Peyer's patch (tissue), 4 donors: ENCODE measurements at regions not wholly inside any gene's neighbourhood (a gene's known extent, or its start where the extent isn't known, plus 50 kb on each side); places are given as distances from the start of the nearest gene placed in this dataset.

ENCODE experiments used
- DNase-seq, 3 donors: peaks; one replicate each; pipeline ENCODE4 v3.0.0-alpha.2; 2017 to 2019
- H3K27ac ChIP-seq, 4 donors: fragments of 200-600 bp; sonication (generic); one replicate each; pipeline ENCODE4 v1.5.1; 2016 to 2019
- H3K27me3 ChIP-seq, 2 donors: fragments of 200-600 bp; sonication (generic); one replicate each; pipeline ENCODE4 v1.5.1; 2019
- H3K36me3 ChIP-seq, 3 donors: fragments of 200-600 bp; sonication (generic); one replicate each; pipeline ENCODE4 v1.5.1; 2016 to 2019
- H3K4me1 ChIP-seq, 4 donors: fragments of 200-600 bp; sonication (generic); one replicate each; pipeline ENCODE4 v1.5.1; 2016 to 2019
- H3K4me3 ChIP-seq, 4 donors: fragments of 200-600 bp; sonication (generic); 1 replicate in 3 of 4; 2 replicates in 1 of 4; pipeline ENCODE4 v1.5.1; 2016 to 2019; ENCODE audit warnings: mild to moderate bottlenecking in 1 of 4
- H3K9me3 ChIP-seq, 4 donors: fragments of 200-600 bp; sonication (generic); one replicate each; pipeline ENCODE4 v1.5.1; 2016 to 2019; ENCODE audit warnings: mild to moderate bottlenecking in 1 of 4
- POLR2A ChIP-seq, 2 donors: fragments of 450-650 bp; IDR thresholded peaks; one replicate each; pipeline ENCODE4 v1.5.1; 2017; ENCODE audit warnings: antibody characterized with exemption in 2 of 2, mild to moderate bottlenecking in 2 of 2, moderate library complexity in 2 of 2
- TF ChIP-seq, protein P1 (sequence below), 6 experiments: fragments of 450-650 bp in 4 of 6; fragments of 200-600 bp in 2 of 6; sonication (generic) in 1 of 6; IDR thresholded peaks; one replicate each; pipeline ENCODE4 v1.5.1; 2017 to 2019; ENCODE audit warnings: antibody characterized with exemption in 6 of 6, mild to moderate bottlenecking in 3 of 6, moderate library complexity in 1 of 6

DNA sequence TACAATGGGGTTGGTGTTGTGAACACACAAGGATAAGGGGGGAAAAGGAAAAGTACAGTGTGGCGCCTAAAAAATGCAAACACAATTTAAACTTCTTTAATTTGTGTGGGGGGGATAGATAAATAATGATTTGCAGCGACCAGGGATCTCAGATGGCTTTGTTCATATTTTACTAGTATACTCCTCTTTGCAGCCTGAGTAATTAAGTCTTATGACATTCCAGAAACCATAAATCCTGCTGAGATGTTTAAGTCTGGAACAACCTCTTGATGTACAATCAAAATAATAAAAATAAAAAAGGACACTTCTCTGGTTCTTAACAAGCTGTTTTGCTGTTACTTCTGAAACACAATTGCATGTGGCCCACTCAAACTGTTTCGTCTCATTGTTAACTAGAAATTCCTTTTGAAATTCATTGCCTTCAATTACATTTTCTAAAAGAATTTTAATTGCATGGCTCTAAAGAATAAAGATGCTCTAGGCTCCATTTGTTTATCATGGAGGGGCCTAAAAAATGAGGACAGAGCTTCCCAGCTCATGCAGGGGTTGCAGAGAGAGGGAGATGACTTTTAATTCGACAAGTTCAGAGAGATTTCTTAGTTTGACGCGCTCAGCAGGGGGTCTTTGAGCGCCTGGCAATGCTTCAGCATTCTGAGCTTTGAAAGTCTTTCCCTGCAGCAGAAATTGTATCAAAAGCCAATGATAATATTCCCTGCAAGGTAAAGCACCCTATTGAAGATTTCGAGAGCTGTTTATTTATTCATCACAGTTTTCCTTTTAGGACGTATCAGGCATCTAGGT is 892.4 kb upstream of the TENM3 start:
- TF ChIP-seq POLR2A (IDR thresholded peaks at IDR 0.05) = no peak
- TF ChIP-seq, protein P1, sequence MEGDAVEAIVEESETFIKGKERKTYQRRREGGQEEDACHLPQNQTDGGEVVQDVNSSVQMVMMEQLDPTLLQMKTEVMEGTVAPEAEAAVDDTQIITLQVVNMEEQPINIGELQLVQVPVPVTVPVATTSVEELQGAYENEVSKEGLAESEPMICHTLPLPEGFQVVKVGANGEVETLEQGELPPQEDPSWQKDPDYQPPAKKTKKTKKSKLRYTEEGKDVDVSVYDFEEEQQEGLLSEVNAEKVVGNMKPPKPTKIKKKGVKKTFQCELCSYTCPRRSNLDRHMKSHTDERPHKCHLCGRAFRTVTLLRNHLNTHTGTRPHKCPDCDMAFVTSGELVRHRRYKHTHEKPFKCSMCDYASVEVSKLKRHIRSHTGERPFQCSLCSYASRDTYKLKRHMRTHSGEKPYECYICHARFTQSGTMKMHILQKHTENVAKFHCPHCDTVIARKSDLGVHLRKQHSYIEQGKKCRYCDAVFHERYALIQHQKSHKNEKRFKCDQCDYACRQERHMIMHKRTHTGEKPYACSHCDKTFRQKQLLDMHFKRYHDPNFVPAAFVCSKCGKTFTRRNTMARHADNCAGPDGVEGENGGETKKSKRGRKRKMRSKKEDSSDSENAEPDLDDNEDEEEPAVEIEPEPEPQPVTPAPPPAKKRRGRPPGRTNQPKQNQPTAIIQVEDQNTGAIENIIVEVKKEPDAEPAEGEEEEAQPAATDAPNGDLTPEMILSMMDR (IDR thresholded peaks at IDR 0.05) = no peak
- no peak for DNase-seq
- Histone ChIP-seq H3K4me1 (no peaks in the 10 kb centered on the region), H3K27ac (no peak overlapping the region), H3K4me3 (no peak overlapping the region), H3K9me3 (no peaks in the 10 kb centered on the region), H3K27me3 (no peaks in the 10 kb centered on the region), H3K36me3 (no peaks in the 10 kb centered on the region)

DNA sequence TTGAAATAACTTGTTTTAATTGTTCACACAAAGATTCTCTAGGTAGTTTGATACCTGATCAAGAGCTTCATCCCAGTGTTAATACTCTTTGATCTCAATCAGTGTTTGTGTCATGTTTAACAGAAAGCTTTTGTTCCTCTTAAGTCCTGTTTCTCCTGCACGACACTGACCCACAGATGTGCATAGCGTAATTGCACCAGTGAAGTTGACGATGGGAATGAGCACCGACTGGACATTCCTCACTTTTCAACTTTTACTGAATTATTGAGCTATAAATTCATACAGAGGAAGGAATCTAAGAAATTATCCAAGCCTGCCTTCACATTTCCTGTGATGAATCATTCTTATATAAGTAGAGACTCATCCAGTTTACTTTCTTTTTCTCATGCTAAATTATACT is 878.7 kb upstream of the TENM3 start:
- no peaks in the 10 kb centered on the region for H3K4me1 ChIP-seq
- no peak for DNase-seq
- no peaks in the 10 kb centered on the region for H3K27me3 ChIP-seq
- TF ChIP-seq, protein P1 (IDR thresholded peaks at IDR 0.05) = no peak
- TF ChIP-seq POLR2A (IDR thresholded peaks at IDR 0.05) = no peak
- no peak overlapping the region for H3K27ac ChIP-seq
- no peaks in the 10 kb centered on the region for H3K36me3 ChIP-seq
- H3K4me3 ChIP-seq = no peak overlapping the region
- no peaks in the 10 kb centered on the region for H3K9me3 ChIP-seq

DNA sequence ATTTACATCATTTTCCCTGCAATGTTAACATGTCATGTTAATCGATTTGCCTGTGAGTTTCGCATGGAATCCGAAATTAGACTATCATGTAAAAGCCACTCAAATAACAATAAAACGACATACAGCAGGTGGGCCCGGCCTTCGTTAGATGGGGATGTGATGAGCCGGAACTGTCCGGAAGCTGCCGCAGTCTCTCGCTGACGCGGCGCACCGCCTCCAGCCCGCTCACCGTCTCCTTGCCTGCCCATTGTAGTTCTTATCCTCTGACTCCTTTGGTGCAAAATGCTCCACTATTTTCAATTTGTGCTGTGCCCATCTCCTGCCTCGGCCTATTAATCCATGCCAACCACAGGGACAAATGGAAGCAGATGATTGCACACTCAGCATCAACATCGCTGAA is 877.5 kb upstream of the TENM3 start:
- Histone ChIP-seq H3K4me1 (no peaks in the 10 kb centered on the region), H3K9me3 (no peaks in the 10 kb centered on the region), H3K36me3 (no peaks in the 10 kb centered on the region)

DNA sequence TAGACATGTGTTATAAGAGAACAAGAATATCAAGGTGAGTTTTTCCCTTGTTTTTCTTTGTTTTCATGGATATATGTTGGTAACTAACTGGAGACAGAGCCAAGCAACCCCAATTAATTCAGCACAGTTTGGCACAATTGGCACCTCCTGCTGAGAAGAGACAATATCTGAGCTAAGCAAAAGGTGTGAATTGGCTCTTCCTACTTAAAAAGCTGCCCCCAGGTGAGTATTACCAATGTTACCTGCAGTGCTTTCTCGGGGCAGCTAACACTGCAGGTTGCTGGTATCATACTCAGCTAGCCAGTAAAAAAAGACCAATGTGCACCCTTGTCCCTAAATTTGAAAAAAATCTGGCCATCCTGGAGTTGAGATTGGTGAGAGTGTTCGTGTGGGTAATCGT is 871.2 kb upstream of the TENM3 start:
- TF ChIP-seq, protein P1 (IDR thresholded peaks at IDR 0.05) = no peak
- TF ChIP-seq POLR2A (IDR thresholded peaks at IDR 0.05) = no peak
- no peaks in the 10 kb centered on the region for H3K4me1 ChIP-seq
- no peak for DNase-seq

More for the DNA sequence above, 877.5 kb upstream of the TENM3 start:
- TF ChIP-seq POLR2A (IDR thresholded peaks at IDR 0.05) = no peak
- TF ChIP-seq, protein P1 (IDR thresholded peaks at IDR 0.05) = no peak
- Histone ChIP-seq H3K27ac (no peak overlapping the region), H3K4me3 (no peak overlapping the region), H3K27me3 (no peaks in the 10 kb centered on the region)
- no peak for DNase-seq

DNA sequence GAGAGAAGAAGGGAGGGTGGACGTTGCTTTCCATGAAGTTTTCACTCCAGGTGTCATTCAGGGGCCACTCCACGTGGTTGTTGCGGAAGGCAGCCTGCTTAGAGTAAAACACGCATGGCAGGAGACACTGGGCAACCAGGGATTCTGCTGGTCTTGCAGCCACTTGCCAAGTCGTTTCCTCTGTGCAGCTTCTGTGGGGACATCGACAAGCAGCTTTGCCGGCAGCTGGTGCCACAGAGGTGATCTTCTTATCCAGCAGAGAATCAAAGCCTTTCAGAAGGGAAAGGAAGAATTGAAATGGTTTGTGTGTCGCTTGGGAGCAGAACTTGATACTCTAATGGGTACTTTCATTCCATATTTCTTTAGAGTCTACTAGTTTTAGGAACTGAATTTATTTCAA is 867.1 kb upstream of the TENM3 start:
- Histone ChIP-seq H3K27me3 (no peaks in the 10 kb centered on the region), H3K27ac (no peak overlapping the region), H3K9me3 (no peaks in the 10 kb centered on the region), H3K4me3 (no peak overlapping the region), H3K36me3 (no peaks in the 10 kb centered on the region), H3K4me1 (no peaks in the 10 kb centered on the region)
- no peak for DNase-seq
- TF ChIP-seq POLR2A (IDR thresholded peaks at IDR 0.05) = no peak
- TF ChIP-seq, protein P1 (IDR thresholded peaks at IDR 0.05) = no peak

More for the DNA sequence above, 871.2 kb upstream of the TENM3 start:
- no peak overlapping the region for H3K4me3 ChIP-seq
- H3K27me3 ChIP-seq = no peaks in the 10 kb centered on the region
- H3K9me3 ChIP-seq = no peaks in the 10 kb centered on the region
- H3K36me3 ChIP-seq = no peaks in the 10 kb centered on the region
- no peak overlapping the region for H3K27ac ChIP-seq
